PC-9 (cell line): ENCODE measurements at regions not wholly inside any gene's neighbourhood (a gene's known extent, or its start where the extent isn't known, plus 50 kb on each side); places are given as distances from the start of the nearest gene placed in this dataset.

ENCODE experiments used
- BruUV-seq: library from RNA; stranded (reverse); fragments of 400-500 nt; replicated peaks from 2 replicates; lab custom pipeline; 2021; lab: Mats Ljungman, UMichigan
- CTCF ChIA-PET: fragments of 300-600 bp; sonication (Branson Sonifier 250); formaldehyde crosslinking; loops from one replicate; lab custom pipeline; 2022; ENCODE audit warnings: antibody characterized with exemption; lab: Charles Lee
- POLR2A ChIA-PET: fragments of 300-600 bp; sonication (Branson Sonifier 250); formaldehyde crosslinking; loops from one replicate; lab custom pipeline; 2022; ENCODE audit warnings: antibody characterized with exemption; ENCODE audit not compliant: unreplicated experiment; lab: Charles Lee
- DNase-seq, 2 experiments: peaks; one replicate each; pipeline versions ENCODE4 v3.0.0 to v3.0.0-alpha.2; 2015 to 2022; ENCODE audit warnings: mixed read lengths in 1 of 2
- H2AFZ ChIP-seq: fragments of 200-600 bp; sonication (generic); 2 replicates; pipeline ENCODE4 v1.8.1; 2017; ENCODE audit warnings: antibody characterized with exemption
- H3F3A ChIP-seq: fragments of 200-600 bp; sonication (generic); 2 replicates; pipeline ENCODE4 v1.8.1; 2017; ENCODE audit warnings: antibody characterized with exemption, mild to moderate bottlenecking, low read depth; ENCODE audit not compliant: insufficient read depth
- H3K27ac ChIP-seq: fragments of 200-600 bp; sonication (generic); 2 replicates; pipeline ENCODE4 v1.6.1; 2016; ENCODE audit warnings: mixed run types
- H3K27me3 ChIP-seq: fragments of 200-600 bp; sonication (generic); 2 replicates; pipeline ENCODE4 v1.6.1; 2016; ENCODE audit warnings: low read depth, mixed run types; ENCODE audit not compliant: insufficient read depth
- H3K36me3 ChIP-seq: fragments of 200-600 bp; sonication (generic); 2 replicates; pipeline ENCODE4 v1.6.1; 2016; ENCODE audit warnings: low read depth, mixed run types
- H3K4me1 ChIP-seq: fragments of 200-600 bp; sonication (generic); replicated peaks from 2 replicates; pipeline ENCODE4 v1.6.1; 2016; ENCODE audit warnings: mixed run types; ENCODE audit not compliant: insufficient read depth
- H3K4me2 ChIP-seq: fragments of 200-600 bp; sonication (generic); 2 replicates; pipeline ENCODE4 v1.6.1; 2017; ENCODE audit warnings: mixed run types
- H3K4me3 ChIP-seq: fragments of 200-600 bp; sonication (generic); 2 replicates; pipeline ENCODE4 v1.6.1; 2016; ENCODE audit warnings: mixed run types
- H3K79me2 ChIP-seq: fragments of 200-600 bp; sonication (generic); 2 replicates; pipeline ENCODE4 v1.6.1; 2017; ENCODE audit warnings: low read depth, mixed run types
- H3K9me2 ChIP-seq: fragments of 200-600 bp; sonication (generic); 2 replicates; pipeline ENCODE4 v1.8.1; 2017; ENCODE audit warnings: mild to moderate bottlenecking; ENCODE audit not compliant: insufficient read depth
- H3K9me3 ChIP-seq: fragments of 200-600 bp; sonication (generic); 2 replicates; pipeline ENCODE4 v1.8.1; 2016; ENCODE audit warnings: low read depth; ENCODE audit not compliant: insufficient read depth
- H4K20me1 ChIP-seq: fragments of 200-600 bp; sonication (generic); 2 replicates; pipeline ENCODE4 v1.8.1; 2017; ENCODE audit not compliant: insufficient read depth
- CTCF ChIP-seq: fragments of 200-600 bp; sonication (generic); conservative IDR thresholded peaks from 2 replicates; pipeline ENCODE4 v1.6.1; 2017; ENCODE audit warnings: mixed run types, antibody characterized with exemption, mild to moderate bottlenecking, moderate library complexity
- EZH2 ChIP-seq: fragments of 200-600 bp; sonication (generic); IDR thresholded peaks from 2 replicates; pipeline ENCODE4 v1.8.0; 2017; ENCODE audit warnings: antibody characterized with exemption, low read depth
- intact Hi-C: fragments of 100-400 bp; cut with micrococcal nuclease; formaldehyde crosslinking; loops from one replicate; pipeline ENCODE4 v1.10.0; 2022; ENCODE audit not compliant: unreplicated experiment

- Histone ChIP-seq H3K9me3 (no peaks in the 10 kb centered on the region), H3K27ac (no peak overlapping the region), H3K79me2 (no peaks in the 10 kb centered on the region), H3K4me1 (no peaks in the 10 kb centered on the region), H3K27me3 (no peaks in the 10 kb centered on the region), H4K20me1 (no peaks in the 10 kb centered on the region), H2AFZ (no peak overlapping the region), H3K4me3 (no peak overlapping the region), H3K36me3 (no peaks in the 10 kb centered on the region), H3K9me2 (no peaks in the 10 kb centered on the region), H3F3A (no peaks in the 10 kb centered on the region), H3K4me2 (no peak overlapping the region)
- no peak for DNase-seq
- intact Hi-C loops = no loop called here
- ChIA-PET CTCF (no interaction called here), POLR2A (no interaction called here)
- TF ChIP-seq CTCF = no peak
- no peak for TF ChIP-seq EZH2
- BruUV-seq = no TSS peak
Measured at GRCh38 chr9:106119176-106119575, 424.8 kb downstream of the TMEM38B start.

GRCh38 chr9:106120071-106120470 lies 425.7 kb downstream of the TMEM38B start:
- no peaks in the 10 kb centered on the region for H3K79me2 ChIP-seq
- no peak overlapping the region for H3K27ac ChIP-seq
- no peaks in the 10 kb centered on the region for H3K9me2 ChIP-seq
- H4K20me1 ChIP-seq = no peaks in the 10 kb centered on the region
- ChIA-PET CTCF (no interaction called here), POLR2A (no interaction called here)
- H3F3A ChIP-seq = no peaks in the 10 kb centered on the region
- H3K9me3 ChIP-seq = no peaks in the 10 kb centered on the region
- H3K4me2 ChIP-seq = no peak overlapping the region
- no peaks in the 10 kb centered on the region for H3K27me3 ChIP-seq
- BruUV-seq = no TSS peak
- no peak overlapping the region for H2AFZ ChIP-seq
- H3K36me3 ChIP-seq = no peaks in the 10 kb centered on the region
- H3K4me1 ChIP-seq = no peaks in the 10 kb centered on the region
- TF ChIP-seq CTCF (no peak), EZH2 (no peak)
- H3K4me3 ChIP-seq = no peak overlapping the region
- no peak for DNase-seq
- intact Hi-C loops = no loop called here

GRCh38 chr9:106127776-106128175 lies 433.4 kb downstream of the TMEM38B start:
- Histone ChIP-seq H4K20me1 (no peaks in the 10 kb centered on the region), H3K79me2 (no peaks in the 10 kb centered on the region), H3K9me3 (no peaks in the 10 kb centered on the region), H3K4me3 (no peak overlapping the region), H3K4me1 (no peaks in the 10 kb centered on the region), H3K4me2 (no peak overlapping the region), H3K27ac (no peak overlapping the region), H3K9me2 (no peaks in the 10 kb centered on the region), H2AFZ (no peak overlapping the region), H3K27me3 (no peaks in the 10 kb centered on the region), H3K36me3 (no peaks in the 10 kb centered on the region), H3F3A (no peaks in the 10 kb centered on the region)
- no peak for TF ChIP-seq CTCF
- no peak for TF ChIP-seq EZH2
- intact Hi-C loops = no loop called here
- POLR2A ChIA-PET = no interaction called here
- DNase-seq = no peak
- CTCF ChIA-PET = no interaction called here
- BruUV-seq = no TSS peak
